Hepatocyte (in vitro differentiated cells): ENCODE measurements at regions not wholly inside any gene's neighbourhood (a gene's known extent, or its start where the extent isn't known, plus 50 kb on each side); places are given as distances from the start of the nearest gene placed in this dataset.

Experiments
- CTCF ChIP-seq: fragments of 200-600 bp; sonication (generic); IDR thresholded peaks from 2 replicates; pipeline ENCODE4 v1.5.1; 2016; ENCODE audit warnings: antibody characterized with exemption, mild to moderate bottlenecking; ENCODE audit not compliant: poor library complexity
- EZH2 ChIP-seq: fragments of 200-600 bp; sonication (generic); IDR thresholded peaks from 2 replicates; pipeline ENCODE4 v1.6.1; 2016; ENCODE audit warnings: antibody characterized with exemption, mild to moderate bottlenecking, borderline replicate concordance
- EZH2phosphoT487 ChIP-seq: fragments of 200-600 bp; sonication (generic); IDR thresholded peaks from one replicate; pipeline ENCODE4 v1.6.1; 2018; ENCODE audit warnings: antibody characterized with exemption, mild to moderate bottlenecking, low read depth, moderate library complexity; ENCODE audit not compliant: unreplicated experiment, severe bottlenecking

GRCh38 chr3:144104186-144104585 is 132.6 kb downstream of the DIPK2A start:
- TF ChIP-seq CTCF (no peak), EZH2 (no peak), EZH2phosphoT487 (no peak)
